H1 (cell line): ENCODE measurements at regions not wholly inside any gene's neighbourhood (a gene's known extent, or its start where the extent isn't known, plus 50 kb on each side); places are given as distances from the start of the nearest gene placed in this dataset.

Source experiments
- BRCA1 ChIP-seq: IDR thresholded peaks from 2 replicates; pipeline ENCODE4 v1.6.1; 2012; ENCODE audit warnings: low read depth, low read length, improper control_type of control experiment
- CHD2 ChIP-seq: IDR thresholded peaks from 2 replicates; pipeline ENCODE4 v1.6.1; 2012; ENCODE audit warnings: low read length, improper control_type of control experiment
- CTCF ChIP-seq, 3 experiments: IDR thresholded peaks; 1 replicate in 2 of 3; 2 replicates in 1 of 3; pipeline versions ENCODE4 v1.5.1 to v1.6.1; 2011; ENCODE audit warnings: low read length in 3 of 3, mild to moderate bottlenecking in 3 of 3, inconsistent platforms in 2 of 3, low read depth in 1 of 3, moderate library complexity in 1 of 3; ENCODE audit not compliant: insufficient read depth in 1 of 3; ENCODE audit errors: control extremely low read depth in 1 of 3
- EP300 ChIP-seq, 2 experiments: IDR thresholded peaks; 1 replicate in 1 of 2; 2 replicates in 1 of 2; pipeline ENCODE4 v1.6.1; 2011 to 2012; ENCODE audit warnings: low read depth in 2 of 2, low read length in 2 of 2, mild to moderate bottlenecking in 2 of 2, borderline replicate concordance in 1 of 2, inconsistent platforms in 1 of 2, moderate library complexity in 1 of 2
- EZH2 ChIP-seq: fragments of 200-600 bp; sonication (generic); IDR thresholded peaks from 2 replicates; pipeline ENCODE4 v1.7.1; 2012; ENCODE audit warnings: low read depth, mild to moderate bottlenecking, moderate library complexity, low read length, inconsistent platforms; ENCODE audit not compliant: severe bottlenecking
- FOSL1 ChIP-seq: IDR thresholded peaks from 2 replicates; pipeline ENCODE4 v1.6.1; 2011; ENCODE audit warnings: mild to moderate bottlenecking, low read depth, low read length, moderate library complexity; ENCODE audit not compliant: insufficient read depth
- GABPA ChIP-seq: IDR thresholded peaks from 2 replicates; pipeline ENCODE4 v1.6.1; 2011; ENCODE audit warnings: mild to moderate bottlenecking, low read length, moderate library complexity, borderline replicate concordance; ENCODE audit not compliant: insufficient read depth
- PHF8 ChIP-seq: fragments of 200-600 bp; sonication (generic); conservative IDR thresholded peaks from 2 replicates; pipeline ENCODE4 v1.7.1; 2012; ENCODE audit warnings: low read depth, mild to moderate bottlenecking, inconsistent platforms, low read length, moderate library complexity
- RAD21 ChIP-seq, 2 experiments: IDR thresholded peaks in 1 of 2; conservative IDR thresholded peaks in 1 of 2; 2 replicates each; pipeline ENCODE4 v1.6.1; 2011; ENCODE audit warnings: low read depth in 2 of 2, low read length in 2 of 2, improper control_type of control experiment in 1 of 2, inconsistent platforms in 1 of 2, mild to moderate bottlenecking in 1 of 2, moderate library complexity in 1 of 2

GRCh38 chr21:26379561-26379960, 193.5 kb downstream of the CYYR1 start:
- no peak for TF ChIP-seq BRCA1
- TF ChIP-seq CTCF (IDR thresholded peaks at IDR 0.05; ENCODE audit: control extremely low read depth in 1 of 3, insufficient read depth in 1 of 3, low read depth in 1 of 3, low read length in 3 of 3): no peak
- TF ChIP-seq FOSL1: no peak
- TF ChIP-seq EP300 (IDR thresholded peaks at IDR 0.05; ENCODE audit: borderline replicate concordance in 1 of 2, low read depth in 2 of 2, low read length in 2 of 2): no peak
- no peak for TF ChIP-seq RAD21 (IDR thresholded peaks at IDR 0.05 in 1 of 2, conservative IDR thresholded peaks at IDR 0.05 in 1 of 2; ENCODE audit: low read depth in 2 of 2, low read length in 2 of 2)
- TF ChIP-seq GABPA: no peak
- TF ChIP-seq EZH2: no peak
- TF ChIP-seq PHF8: no peak
- no peak for TF ChIP-seq CHD2
